ENCODE measurements at regions not wholly inside any gene's neighbourhood (a gene's known extent, or its start where the extent isn't known, plus 50 kb on each side); places are given as distances from the start of the nearest gene placed in this dataset.

GRCh38 chr10:31083765-31084184 is 52.1 kb upstream of the ZNF438 start:
- CTCF ChIA-PET (ENCODE audit: low intra/inter-chr PET ratio, low total read pairs) = no interaction called here
- no peak overlapping the region for H3K9ac ChIP-seq (ENCODE audit: insufficient read depth, low read depth, low read length)
- TF ChIP-seq STAG1 (CRISPR knock-in tag; IDR thresholded peaks at IDR 0.05) (peak; percentile 63), GABPB1 (CRISPR knock-in tag; IDR thresholded peaks at IDR 0.05) (peak; percentile 56; the same call in 1 of the 2 replicates), SMARCE1 (IDR thresholded peaks at IDR 0.05; ENCODE audit: borderline replicate concordance) (no peak), RAD21 (CRISPR knock-in tag; IDR thresholded peaks at IDR 0.05) (peak; percentile 14; the same call in 1 of the 2 replicates), ZMYM4 (CRISPR knock-in tag; IDR thresholded peaks at IDR 0.05) (0 out of 2 replicates have a peak, but pooled peaks have one; percentile 17), GFI1 (CRISPR knock-in tag; IDR thresholded peaks at IDR 0.05; ENCODE audit: borderline replicate concordance) (no peak), ZNF776 (CRISPR knock-in tag; IDR thresholded peaks at IDR 0.05) (0 out of 2 replicates have a peak, but pooled peaks have one; percentile 40), GABPA (IDR thresholded peaks at IDR 0.05; ENCODE audit: low read depth, low read length) (no peak), GABPA (CRISPR knock-in tag; IDR thresholded peaks at IDR 0.05; ENCODE audit: low read depth) (peak; percentile 61), ZNF672 (CRISPR knock-in tag; IDR thresholded peaks at IDR 0.05) (no peak), CTCF (CRISPR knock-in tag; IDR thresholded peaks at IDR 0.05) (peak; percentile 43), TEAD3 (CRISPR knock-in tag; optimal IDR thresholded peaks at IDR 0.05; ENCODE audit: borderline replicate concordance) (peak; percentile 54)
- TF ChIP-seq, protein P1, sequence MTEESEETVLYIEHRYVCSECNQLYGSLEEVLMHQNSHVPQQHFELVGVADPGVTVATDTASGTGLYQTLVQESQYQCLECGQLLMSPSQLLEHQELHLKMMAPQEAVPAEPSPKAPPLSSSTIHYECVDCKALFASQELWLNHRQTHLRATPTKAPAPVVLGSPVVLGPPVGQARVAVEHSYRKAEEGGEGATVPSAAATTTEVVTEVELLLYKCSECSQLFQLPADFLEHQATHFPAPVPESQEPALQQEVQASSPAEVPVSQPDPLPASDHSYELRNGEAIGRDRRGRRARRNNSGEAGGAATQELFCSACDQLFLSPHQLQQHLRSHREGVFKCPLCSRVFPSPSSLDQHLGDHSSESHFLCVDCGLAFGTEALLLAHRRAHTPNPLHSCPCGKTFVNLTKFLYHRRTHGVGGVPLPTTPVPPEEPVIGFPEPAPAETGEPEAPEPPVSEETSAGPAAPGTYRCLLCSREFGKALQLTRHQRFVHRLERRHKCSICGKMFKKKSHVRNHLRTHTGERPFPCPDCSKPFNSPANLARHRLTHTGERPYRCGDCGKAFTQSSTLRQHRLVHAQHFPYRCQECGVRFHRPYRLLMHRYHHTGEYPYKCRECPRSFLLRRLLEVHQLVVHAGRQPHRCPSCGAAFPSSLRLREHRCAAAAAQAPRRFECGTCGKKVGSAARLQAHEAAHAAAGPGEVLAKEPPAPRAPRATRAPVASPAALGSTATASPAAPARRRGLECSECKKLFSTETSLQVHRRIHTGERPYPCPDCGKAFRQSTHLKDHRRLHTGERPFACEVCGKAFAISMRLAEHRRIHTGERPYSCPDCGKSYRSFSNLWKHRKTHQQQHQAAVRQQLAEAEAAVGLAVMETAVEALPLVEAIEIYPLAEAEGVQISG (CRISPR knock-in tag; IDR thresholded peaks at IDR 0.05) = peak; percentile 63
- TF ChIP-seq, protein P2, sequence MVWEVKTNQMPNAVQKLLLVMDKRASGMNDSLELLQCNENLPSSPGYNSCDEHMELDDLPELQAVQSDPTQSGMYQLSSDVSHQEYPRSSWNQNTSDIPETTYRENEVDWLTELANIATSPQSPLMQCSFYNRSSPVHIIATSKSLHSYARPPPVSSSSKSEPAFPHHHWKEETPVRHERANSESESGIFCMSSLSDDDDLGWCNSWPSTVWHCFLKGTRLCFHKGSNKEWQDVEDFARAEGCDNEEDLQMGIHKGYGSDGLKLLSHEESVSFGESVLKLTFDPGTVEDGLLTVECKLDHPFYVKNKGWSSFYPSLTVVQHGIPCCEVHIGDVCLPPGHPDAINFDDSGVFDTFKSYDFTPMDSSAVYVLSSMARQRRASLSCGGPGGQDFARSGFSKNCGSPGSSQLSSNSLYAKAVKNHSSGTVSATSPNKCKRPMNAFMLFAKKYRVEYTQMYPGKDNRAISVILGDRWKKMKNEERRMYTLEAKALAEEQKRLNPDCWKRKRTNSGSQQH (CRISPR knock-in tag; IDR thresholded peaks at IDR 0.05; ENCODE audit: low read depth) = no peak
- WGBS (ENCODE audit: low lambda C conversion rate) = 38% methylated on average over 6 of the region's 6 CpGs
- DNase-seq (ENCODE audit: low spot score) = peak; percentile 20
- no peaks in the 10 kb centered on the region for H3K79me2 ChIP-seq (ENCODE audit: insufficient read depth, low read length)
- H3K4me3 ChIP-seq (replicated peaks in 1 of 3; ENCODE audit: insufficient read depth in 1 of 3, low read depth in 2 of 3, low read length in 3 of 3) = no peak overlapping the region
- H3K27ac ChIP-seq (ENCODE audit: extremely low read length, insufficient read depth, low read length) = no peak overlapping the region
- POLR2A ChIA-PET = no interaction called here
- no peak for FAIRE-seq
- intact Hi-C loops (cut with micrococcal nuclease; ENCODE audit: unreplicated experiment) = no loop called here
- no peaks in the 10 kb centered on the region for H3K36me3 ChIP-seq (replicated peaks in 1 of 2; ENCODE audit: control insufficient read depth in 1 of 2, insufficient read depth in 2 of 2, low read length in 2 of 2)
- no peaks in the 10 kb centered on the region for H4K20me1 ChIP-seq (ENCODE audit: insufficient read depth, low read length)
- peak; percentile 62; the same call in 2 of the 3 replicates for ATAC-seq
- H3K4me1 ChIP-seq (ENCODE audit: insufficient read depth, low read length) = no peaks in the 10 kb centered on the region
- H3K9me3 ChIP-seq (ENCODE audit: low read length) = no peaks in the 10 kb centered on the region
- no TSS peak for BruUV-seq (replicated peaks)
- H2AFZ ChIP-seq (ENCODE audit: low read length) = no peak overlapping the region
- in situ Hi-C loops (cut with HindIII; ENCODE audit: extremely low pct_ligation_motif_present, low pct_unique_long_range_greater_than_20kb) = no loop called here
- no peak overlapping the region for H3K4me2 ChIP-seq (ENCODE audit: low read depth, low read length)
- no peaks in the 10 kb centered on the region for H3K27me3 ChIP-seq (ENCODE audit: control insufficient read depth in 1 of 2, insufficient read depth in 2 of 2, low read length in 2 of 2)
